ENCODE measurements at regions not wholly inside any gene's neighbourhood (a gene's known extent, or its start where the extent isn't known, plus 50 kb on each side); places are given as distances from the start of the nearest gene placed in this dataset.

GRCh38 chr15:70512772-70513362, 250.5 kb downstream of the UACA start:
- TF ChIP-seq CTCF (conservative IDR thresholded peaks at IDR 0.05; ENCODE audit: low read depth, low read length) (peak; percentile 84), EZH2 (IDR thresholded peaks at IDR 0.05; ENCODE audit: borderline replicate concordance, low read depth, low read length, poor library complexity, severe bottlenecking) (no peak)

Data from A673 (cell line).